Gastroesophageal sphincter (tissue), 4 donors: ENCODE measurements at regions not wholly inside any gene's neighbourhood (a gene's known extent, or its start where the extent isn't known, plus 50 kb on each side); places are given as distances from the start of the nearest gene placed in this dataset.

Experiments used
- ATAC-seq: fragments of 150-250 bp; one replicate; pipeline ENCODE4 v1.9.1; 2016; ENCODE audit warnings: mild to moderate bottlenecking, moderate library complexity
- H3K27ac ChIP-seq, 4 donors: fragments of 200-600 bp; sonication (generic) in 3 of 4; 1 replicate in 3 of 4; 2 replicates in 1 of 4; pipeline ENCODE4 v1.5.1; 2016 to 2019
- H3K27me3 ChIP-seq: fragments of 200-600 bp; sonication (generic); one replicate; pipeline ENCODE4 v1.5.1; 2019
- H3K36me3 ChIP-seq, 2 donors: fragments of 200-600 bp; sonication (generic); one replicate each; pipeline ENCODE4 v1.5.1; 2019; ENCODE audit warnings: control low read depth in 1 of 2
- H3K4me1 ChIP-seq, 3 donors: fragments of 200-600 bp; sonication (generic); 1 replicate in 2 of 3; 2 replicates in 1 of 3; pipeline ENCODE4 v1.5.1; 2016 to 2019; ENCODE audit warnings: control low read depth in 2 of 3
- H3K4me3 ChIP-seq, 2 donors: fragments of 200-600 bp; sonication (generic); one replicate each; pipeline ENCODE4 v1.5.1; 2019; ENCODE audit warnings: mild to moderate bottlenecking in 1 of 2, moderate library complexity in 1 of 2
- H3K9me3 ChIP-seq, 3 donors: fragments of 200-600 bp; sonication (generic); one replicate each; pipeline ENCODE4 v1.5.1; 2017 to 2019; ENCODE audit warnings: control low read depth in 2 of 3
- CTCF ChIP-seq, 4 experiments: fragments of 200-600 bp in 2 of 4; fragments of 450-650 bp in 2 of 4; sonication (generic) in 1 of 4; IDR thresholded peaks; one replicate each; pipeline ENCODE4 v1.5.1; 2017 to 2019; ENCODE audit warnings: antibody characterized with exemption in 4 of 4, mild to moderate bottlenecking in 2 of 4, moderate library complexity in 2 of 4
- EP300 ChIP-seq: sonication (generic); formaldehyde crosslinking; IDR thresholded peaks from one replicate; pipeline ENCODE4 v1.6.1; 2017; ENCODE audit warnings: antibody characterized with exemption, mild to moderate bottlenecking
- POLR2A ChIP-seq, 2 donors: fragments of 450-650 bp; IDR thresholded peaks; one replicate each; pipeline ENCODE4 v1.6.1; 2017; ENCODE audit warnings: antibody characterized with exemption in 2 of 2, mild to moderate bottlenecking in 2 of 2, moderate library complexity in 1 of 2
- POLR2AphosphoS5 ChIP-seq: sonication (generic); formaldehyde crosslinking; IDR thresholded peaks from one replicate; pipeline ENCODE4 v1.6.1; 2017; ENCODE audit warnings: antibody characterized with exemption
- whole genome bisulfite sequencing, 2 donors: methylation state at CpG; one replicate each; pipeline ENCODE4 v1.1.5; 2018; ENCODE audit warnings: low coverage in 1 of 2; 5-methylcytosine and 5-hydroxymethylcytosine counted together

GRCh38 chr12:92528586-92528985, 174.2 kb upstream of the PLEKHG7 start:
- Histone ChIP-seq H3K27me3 (no peaks in the 10 kb centered on the region), H3K4me1 (no peaks in the 10 kb centered on the region), H3K36me3 (no peaks in the 10 kb centered on the region), H3K27ac (no peak overlapping the region), H3K9me3 (no peaks in the 10 kb centered on the region), H3K4me3 (no peak overlapping the region)
- no peak for ATAC-seq
- WGBS, 2 donors = 82 to 88% methylated on average over 3 of the region's 3 CpGs
- TF ChIP-seq POLR2A (IDR thresholded peaks at IDR 0.05) (no peak), EP300 (no peak), POLR2AphosphoS5 (no peak), CTCF (IDR thresholded peaks at IDR 0.05) (no peak)

- no peak overlapping the region for H3K27ac ChIP-seq
- H3K27me3 ChIP-seq = no peaks in the 10 kb centered on the region
- TF ChIP-seq CTCF (IDR thresholded peaks at IDR 0.05) (no peak), EP300 (no peak), POLR2AphosphoS5 (no peak), POLR2A (IDR thresholded peaks at IDR 0.05) (no peak)
- 90 to 100% methylated on average over 1 to 2 of the region's 2 CpGs for WGBS, 2 donors
- H3K36me3 ChIP-seq = no peaks in the 10 kb centered on the region
- no peak overlapping the region for H3K4me3 ChIP-seq
- H3K4me1 ChIP-seq = no peaks in the 10 kb centered on the region
- ATAC-seq = no peak
- no peaks in the 10 kb centered on the region for H3K9me3 ChIP-seq
Observed at GRCh38 chr12:92528097-92528496, 174.7 kb upstream of the PLEKHG7 start.

GRCh38 chr12:92524489-92524888, 178.3 kb upstream of the PLEKHG7 start:
- no peaks in the 10 kb centered on the region for H3K9me3 ChIP-seq
- no peak overlapping the region for H3K4me3 ChIP-seq
- H3K27ac ChIP-seq = no peak overlapping the region
- ATAC-seq = no peak
- 87 to 89% methylated on average over 4 of the region's 4 CpGs for WGBS, 2 donors
- H3K4me1 ChIP-seq = no peaks in the 10 kb centered on the region
- H3K36me3 ChIP-seq = no peaks in the 10 kb centered on the region
- no peak for TF ChIP-seq POLR2A (IDR thresholded peaks at IDR 0.05)
- TF ChIP-seq CTCF (IDR thresholded peaks at IDR 0.05) = no peak
- no peak for TF ChIP-seq EP300
- TF ChIP-seq POLR2AphosphoS5 = no peak
- H3K27me3 ChIP-seq = no peaks in the 10 kb centered on the region

- no peak for ATAC-seq
- Histone ChIP-seq H3K27me3 (no peaks in the 10 kb centered on the region), H3K36me3 (no peaks in the 10 kb centered on the region), H3K9me3 (no peaks in the 10 kb centered on the region), H3K27ac (no peak overlapping the region), H3K4me1 (no peaks in the 10 kb centered on the region), H3K4me3 (no peak overlapping the region)
- TF ChIP-seq EP300 (no peak), POLR2A (IDR thresholded peaks at IDR 0.05) (no peak), CTCF (IDR thresholded peaks at IDR 0.05) (no peak), POLR2AphosphoS5 (no peak)
Observed at GRCh38 chr12:92520511-92520910, 182.3 kb upstream of the PLEKHG7 start.

GRCh38 chr12:92519284-92519683, 183.5 kb upstream of the PLEKHG7 start:
- Histone ChIP-seq H3K27me3 (no peaks in the 10 kb centered on the region), H3K9me3 (no peaks in the 10 kb centered on the region), H3K4me1 (no peaks in the 10 kb centered on the region), H3K27ac (no peak overlapping the region), H3K36me3 (no peaks in the 10 kb centered on the region), H3K4me3 (no peak overlapping the region)
- WGBS, 2 donors = 100% methylated on average over 1 of the region's 1 CpG; no CpG with 5 or more reads in 1 of the 2 donors
- no peak for ATAC-seq
- no peak for TF ChIP-seq POLR2A (IDR thresholded peaks at IDR 0.05)
- TF ChIP-seq EP300 = no peak
- TF ChIP-seq POLR2AphosphoS5 = no peak
- no peak for TF ChIP-seq CTCF (IDR thresholded peaks at IDR 0.05)
